Eye (tissue), 1 donor: ENCODE measurements at regions not wholly inside any gene's neighbourhood (a gene's known extent, or its start where the extent isn't known, plus 50 kb on each side); places are given as distances from the start of the nearest gene placed in this dataset.
"Not testable (repeated sequence)": the region's sequence is repeated elsewhere in the genome, so short reads cannot be mapped to it uniquely, and the experiment has no call there.

ENCODE experiments used
- DNase-seq: peaks from one replicate; pipeline ENCODE4 v3.0.0-alpha.2; 2015

GRCh38 chr22:47423266-47423665, 660.8 kb downstream of the TBC1D22A start:
- DNase-seq = no peak

- DNase-seq = no peak
Observed at GRCh38 chr22:47422736-47423135, 660.3 kb downstream of the TBC1D22A start.

GRCh38 chr22:47421846-47422245, 659.4 kb downstream of the TBC1D22A start:
- no peak for DNase-seq

- no peak for DNase-seq
Observed at GRCh38 chr22:47420211-47420610, 657.8 kb downstream of the TBC1D22A start.

GRCh38 chr22:47419239-47419638, 656.8 kb downstream of the TBC1D22A start:
- no peak for DNase-seq

GRCh38 chr22:47417699-47418098, 655.2 kb downstream of the TBC1D22A start:
- DNase-seq = no peak

- DNase-seq = no peak
Observed at GRCh38 chr22:47411006-47411405, 648.6 kb downstream of the TBC1D22A start.

GRCh38 chr22:47409539-47410275, 647.3 kb downstream of the TBC1D22A start:
- no peak for DNase-seq

- DNase-seq = no peak
Observed at GRCh38 chr22:47408409-47408808, 646.0 kb downstream of the TBC1D22A start.

GRCh38 chr22:47407461-47408025, 645.1 kb downstream of the TBC1D22A start:
- DNase-seq = no peak

- DNase-seq = no peak
Observed at GRCh38 chr22:47406896-47407295, 644.4 kb downstream of the TBC1D22A start.

- no peak for DNase-seq
Observed at GRCh38 chr22:47406180-47406834, 643.9 kb downstream of the TBC1D22A start.

GRCh38 chr22:47405222-47405621, 642.8 kb downstream of the TBC1D22A start:
- DNase-seq = not testable (repeated sequence)

- no peak for DNase-seq
Observed at GRCh38 chr22:47402876-47403525, 640.6 kb downstream of the TBC1D22A start.

GRCh38 chr22:47401976-47402770, 639.7 kb downstream of the TBC1D22A start:
- DNase-seq = no peak

GRCh38 chr22:47401592-47401898, 639.1 kb downstream of the TBC1D22A start:
- DNase-seq = no peak

- no peak for DNase-seq
Observed at GRCh38 chr22:47400701-47401591, 638.5 kb downstream of the TBC1D22A start.

GRCh38 chr22:47400131-47400530, 637.7 kb downstream of the TBC1D22A start:
- not testable (repeated sequence) for DNase-seq

GRCh38 chr22:47398921-47399790, 636.7 kb downstream of the TBC1D22A start:
- DNase-seq = no peak

GRCh38 chr22:47398491-47398890, 636.0 kb downstream of the TBC1D22A start:
- peak; percentile 19 for DNase-seq

GRCh38 chr22:47397673-47398072, 635.2 kb downstream of the TBC1D22A start:
- DNase-seq = no peak
